Ovary (tissue), 3 donors: ENCODE measurements at regions not wholly inside any gene's neighbourhood (a gene's known extent, or its start where the extent isn't known, plus 50 kb on each side); places are given as distances from the start of the nearest gene placed in this dataset.

Experiments used
- POLR2A ChIP-seq: fragments of 450-650 bp; IDR thresholded peaks from one replicate; pipeline ENCODE4 v1.6.1; 2017; ENCODE audit warnings: antibody characterized with exemption, mild to moderate bottlenecking, moderate library complexity
- TF ChIP-seq, protein P1 (sequence below), 3 donors: fragments of 450-650 bp in 2 of 3; fragments of 200-600 bp in 1 of 3; IDR thresholded peaks; one replicate each; pipeline versions ENCODE4 v1.5.1 to v1.8.0; 2016 to 2022; ENCODE audit warnings: antibody characterized with exemption in 3 of 3, mild to moderate bottlenecking in 1 of 3
- donor health status: DM: no; HTN: no; CAD: no.

DNA sequence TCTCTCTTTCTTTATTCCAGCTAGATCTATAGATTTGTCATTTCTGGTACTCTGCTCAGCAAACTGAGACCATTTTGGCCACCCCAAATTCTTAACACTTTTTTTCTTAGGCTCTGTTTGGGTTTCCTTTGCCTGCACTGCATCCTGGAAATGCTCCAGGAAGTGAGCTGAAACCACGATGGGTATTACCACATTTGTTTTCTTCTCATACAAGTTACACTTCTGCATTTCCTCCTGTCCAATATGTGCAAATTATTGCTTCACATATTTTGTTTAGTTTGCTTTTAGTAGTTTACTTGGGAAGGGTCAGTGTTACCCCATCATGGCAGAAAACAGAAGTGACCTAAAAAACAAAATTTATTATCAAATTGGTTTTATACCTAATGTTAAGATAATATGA lies 498.6 kb upstream of the GRIN3A start:
- TF ChIP-seq, protein P1, sequence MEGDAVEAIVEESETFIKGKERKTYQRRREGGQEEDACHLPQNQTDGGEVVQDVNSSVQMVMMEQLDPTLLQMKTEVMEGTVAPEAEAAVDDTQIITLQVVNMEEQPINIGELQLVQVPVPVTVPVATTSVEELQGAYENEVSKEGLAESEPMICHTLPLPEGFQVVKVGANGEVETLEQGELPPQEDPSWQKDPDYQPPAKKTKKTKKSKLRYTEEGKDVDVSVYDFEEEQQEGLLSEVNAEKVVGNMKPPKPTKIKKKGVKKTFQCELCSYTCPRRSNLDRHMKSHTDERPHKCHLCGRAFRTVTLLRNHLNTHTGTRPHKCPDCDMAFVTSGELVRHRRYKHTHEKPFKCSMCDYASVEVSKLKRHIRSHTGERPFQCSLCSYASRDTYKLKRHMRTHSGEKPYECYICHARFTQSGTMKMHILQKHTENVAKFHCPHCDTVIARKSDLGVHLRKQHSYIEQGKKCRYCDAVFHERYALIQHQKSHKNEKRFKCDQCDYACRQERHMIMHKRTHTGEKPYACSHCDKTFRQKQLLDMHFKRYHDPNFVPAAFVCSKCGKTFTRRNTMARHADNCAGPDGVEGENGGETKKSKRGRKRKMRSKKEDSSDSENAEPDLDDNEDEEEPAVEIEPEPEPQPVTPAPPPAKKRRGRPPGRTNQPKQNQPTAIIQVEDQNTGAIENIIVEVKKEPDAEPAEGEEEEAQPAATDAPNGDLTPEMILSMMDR (IDR thresholded peaks at IDR 0.05), result no peak
- no peak for TF ChIP-seq POLR2A
